ENCODE measurements at regions not wholly inside any gene's neighbourhood (a gene's known extent, or its start where the extent isn't known, plus 50 kb on each side); places are given as distances from the start of the nearest gene placed in this dataset.

DNA sequence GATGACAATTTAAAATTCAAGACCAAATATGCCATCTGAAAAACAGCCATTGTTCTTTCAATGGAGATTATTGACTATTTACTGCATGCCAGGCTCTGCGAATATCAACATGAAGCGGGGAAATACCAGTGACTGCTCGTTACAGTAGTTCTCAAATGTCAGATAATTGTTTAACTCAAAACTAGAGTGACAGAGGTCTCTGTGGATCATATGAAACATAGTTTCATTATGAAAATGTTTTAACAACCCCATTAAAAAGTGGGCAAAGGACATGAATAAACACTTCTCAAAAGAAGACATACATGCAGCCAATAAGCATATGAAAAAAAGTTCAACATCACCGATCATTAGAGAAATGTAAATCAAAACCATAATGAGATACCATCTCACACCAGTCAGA lies 50.0 kb upstream of the GPR149 start:
- H3K27ac ChIP-seq: no peak overlapping the region
- H3K36me3 ChIP-seq: no peaks in the 10 kb centered on the region
- TF ChIP-seq, protein P1, sequence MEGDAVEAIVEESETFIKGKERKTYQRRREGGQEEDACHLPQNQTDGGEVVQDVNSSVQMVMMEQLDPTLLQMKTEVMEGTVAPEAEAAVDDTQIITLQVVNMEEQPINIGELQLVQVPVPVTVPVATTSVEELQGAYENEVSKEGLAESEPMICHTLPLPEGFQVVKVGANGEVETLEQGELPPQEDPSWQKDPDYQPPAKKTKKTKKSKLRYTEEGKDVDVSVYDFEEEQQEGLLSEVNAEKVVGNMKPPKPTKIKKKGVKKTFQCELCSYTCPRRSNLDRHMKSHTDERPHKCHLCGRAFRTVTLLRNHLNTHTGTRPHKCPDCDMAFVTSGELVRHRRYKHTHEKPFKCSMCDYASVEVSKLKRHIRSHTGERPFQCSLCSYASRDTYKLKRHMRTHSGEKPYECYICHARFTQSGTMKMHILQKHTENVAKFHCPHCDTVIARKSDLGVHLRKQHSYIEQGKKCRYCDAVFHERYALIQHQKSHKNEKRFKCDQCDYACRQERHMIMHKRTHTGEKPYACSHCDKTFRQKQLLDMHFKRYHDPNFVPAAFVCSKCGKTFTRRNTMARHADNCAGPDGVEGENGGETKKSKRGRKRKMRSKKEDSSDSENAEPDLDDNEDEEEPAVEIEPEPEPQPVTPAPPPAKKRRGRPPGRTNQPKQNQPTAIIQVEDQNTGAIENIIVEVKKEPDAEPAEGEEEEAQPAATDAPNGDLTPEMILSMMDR (IDR thresholded peaks at IDR 0.05; ENCODE audit: low read depth, low read length): no peak
- H3K4me3 ChIP-seq (ENCODE audit: low read depth, low read length): no peak overlapping the region
- H3K9me3 ChIP-seq (ENCODE audit: severe bottlenecking): no peaks in the 10 kb centered on the region
- DNase-seq: no peak
- H3K27me3 ChIP-seq (ENCODE audit: insufficient read depth, low read depth, severe bottlenecking): no peaks in the 10 kb centered on the region
